ENCODE measurements at regions not wholly inside any gene's neighbourhood (a gene's known extent, or its start where the extent isn't known, plus 50 kb on each side); places are given as distances from the start of the nearest gene placed in this dataset.

DNA sequence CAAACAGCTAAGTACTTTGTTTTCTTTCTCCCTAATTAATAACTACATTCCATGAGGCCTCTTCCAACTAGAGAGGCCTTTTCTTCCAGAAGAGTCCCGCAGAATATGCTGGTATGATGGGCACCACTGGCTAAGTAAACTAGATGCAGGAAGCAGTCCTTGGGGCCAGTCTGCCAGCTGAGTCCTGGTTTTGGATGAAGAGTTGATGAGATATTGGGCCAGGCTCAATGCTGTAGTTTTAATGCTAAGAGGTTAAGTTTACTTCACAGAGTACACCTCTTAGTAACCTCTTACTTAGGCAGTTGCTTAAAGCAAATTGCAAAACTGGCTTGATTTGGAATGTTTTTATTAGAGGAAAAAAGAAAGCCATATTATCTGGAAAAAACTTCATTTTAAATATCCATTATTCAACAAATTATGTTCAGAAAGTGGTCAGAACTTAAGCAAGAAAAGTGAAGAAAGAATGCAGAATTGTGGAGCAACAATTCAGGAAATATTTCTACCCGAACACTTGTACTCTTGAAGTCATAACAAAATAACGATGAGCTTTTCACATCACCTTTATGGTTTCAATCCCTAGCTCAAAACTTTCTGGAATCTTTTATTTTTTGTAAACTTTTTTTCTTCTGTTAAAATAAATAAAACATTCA is 178.4 kb upstream of the CDIN1 start:
- TF ChIP-seq POLR2AphosphoS5 (IDR thresholded peaks at IDR 0.05) = no peak
- TF ChIP-seq, protein P1, sequence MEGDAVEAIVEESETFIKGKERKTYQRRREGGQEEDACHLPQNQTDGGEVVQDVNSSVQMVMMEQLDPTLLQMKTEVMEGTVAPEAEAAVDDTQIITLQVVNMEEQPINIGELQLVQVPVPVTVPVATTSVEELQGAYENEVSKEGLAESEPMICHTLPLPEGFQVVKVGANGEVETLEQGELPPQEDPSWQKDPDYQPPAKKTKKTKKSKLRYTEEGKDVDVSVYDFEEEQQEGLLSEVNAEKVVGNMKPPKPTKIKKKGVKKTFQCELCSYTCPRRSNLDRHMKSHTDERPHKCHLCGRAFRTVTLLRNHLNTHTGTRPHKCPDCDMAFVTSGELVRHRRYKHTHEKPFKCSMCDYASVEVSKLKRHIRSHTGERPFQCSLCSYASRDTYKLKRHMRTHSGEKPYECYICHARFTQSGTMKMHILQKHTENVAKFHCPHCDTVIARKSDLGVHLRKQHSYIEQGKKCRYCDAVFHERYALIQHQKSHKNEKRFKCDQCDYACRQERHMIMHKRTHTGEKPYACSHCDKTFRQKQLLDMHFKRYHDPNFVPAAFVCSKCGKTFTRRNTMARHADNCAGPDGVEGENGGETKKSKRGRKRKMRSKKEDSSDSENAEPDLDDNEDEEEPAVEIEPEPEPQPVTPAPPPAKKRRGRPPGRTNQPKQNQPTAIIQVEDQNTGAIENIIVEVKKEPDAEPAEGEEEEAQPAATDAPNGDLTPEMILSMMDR (IDR thresholded peaks at IDR 0.05) = no peak

Data from prostate gland (tissue), 2 donors.